ENCODE measurements at regions not wholly inside any gene's neighbourhood (a gene's known extent, or its start where the extent isn't known, plus 50 kb on each side); places are given as distances from the start of the nearest gene placed in this dataset.

DNA sequence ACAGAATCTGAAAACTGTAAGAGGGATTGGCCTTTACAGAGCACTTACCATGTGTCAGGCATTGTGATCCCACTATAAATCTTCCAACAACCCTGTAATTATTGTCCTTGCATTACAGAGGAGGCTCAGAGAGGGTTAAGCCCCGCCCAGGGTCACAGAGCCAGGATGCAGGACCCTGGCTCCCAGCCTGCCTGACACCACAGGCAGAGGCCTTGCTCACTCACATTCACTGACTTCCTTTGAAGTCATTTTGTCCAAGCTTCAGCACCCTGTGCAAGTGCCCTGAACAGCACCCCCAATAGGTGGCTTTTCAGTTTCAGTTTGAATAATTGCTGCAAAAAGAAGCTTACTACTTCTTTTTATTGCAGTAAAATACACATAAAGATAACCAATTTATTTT lies 256.8 kb upstream of the NFIA start:
- TF ChIP-seq, protein P1, sequence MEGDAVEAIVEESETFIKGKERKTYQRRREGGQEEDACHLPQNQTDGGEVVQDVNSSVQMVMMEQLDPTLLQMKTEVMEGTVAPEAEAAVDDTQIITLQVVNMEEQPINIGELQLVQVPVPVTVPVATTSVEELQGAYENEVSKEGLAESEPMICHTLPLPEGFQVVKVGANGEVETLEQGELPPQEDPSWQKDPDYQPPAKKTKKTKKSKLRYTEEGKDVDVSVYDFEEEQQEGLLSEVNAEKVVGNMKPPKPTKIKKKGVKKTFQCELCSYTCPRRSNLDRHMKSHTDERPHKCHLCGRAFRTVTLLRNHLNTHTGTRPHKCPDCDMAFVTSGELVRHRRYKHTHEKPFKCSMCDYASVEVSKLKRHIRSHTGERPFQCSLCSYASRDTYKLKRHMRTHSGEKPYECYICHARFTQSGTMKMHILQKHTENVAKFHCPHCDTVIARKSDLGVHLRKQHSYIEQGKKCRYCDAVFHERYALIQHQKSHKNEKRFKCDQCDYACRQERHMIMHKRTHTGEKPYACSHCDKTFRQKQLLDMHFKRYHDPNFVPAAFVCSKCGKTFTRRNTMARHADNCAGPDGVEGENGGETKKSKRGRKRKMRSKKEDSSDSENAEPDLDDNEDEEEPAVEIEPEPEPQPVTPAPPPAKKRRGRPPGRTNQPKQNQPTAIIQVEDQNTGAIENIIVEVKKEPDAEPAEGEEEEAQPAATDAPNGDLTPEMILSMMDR (optimal IDR thresholded peaks at IDR 0.05 in 1 of 3, IDR thresholded peaks at IDR 0.05 in 1 of 3, conservative IDR thresholded peaks at IDR 0.05 in 1 of 3; ENCODE audit: extremely low read depth in 1 of 3, insufficient read depth in 2 of 3, low read length in 3 of 3), result peak in 1 of 3 experiments; percentile 13
- no peak for TF ChIP-seq EZH2 (IDR thresholded peaks at IDR 0.05; ENCODE audit: low read length)

Data from keratinocyte (primary cell).